H9 (cell line): ENCODE measurements at regions not wholly inside any gene's neighbourhood (a gene's known extent, or its start where the extent isn't known, plus 50 kb on each side); places are given as distances from the start of the nearest gene placed in this dataset.

Source experiments
- DNase-seq: peaks from one replicate; pipeline ENCODE4 v3.0.0-alpha.2; 2017
- H2AFZ ChIP-seq: one replicate; pipeline ENCODE4 v1.6.1; 2013; ENCODE audit warnings: mild to moderate bottlenecking, low read length, control low read depth, moderate library complexity
- H2AK5ac ChIP-seq: 2 replicates; pipeline ENCODE4 v1.6.1; 2013; ENCODE audit warnings: low read length, control low read depth, mixed read lengths; ENCODE audit not compliant: insufficient read length
- H2BK120ac ChIP-seq: one replicate; pipeline ENCODE4 v1.6.1; 2013; ENCODE audit warnings: low read depth, mild to moderate bottlenecking, low read length, control low read depth, inconsistent platforms; ENCODE audit not compliant: poor library complexity, severe bottlenecking
- H2BK12ac ChIP-seq: 2 replicates; pipeline ENCODE4 v1.6.1; 2013; ENCODE audit warnings: low read length, control low read depth, mixed read lengths, low read depth; ENCODE audit not compliant: insufficient read length
- H2BK15ac ChIP-seq: 2 replicates; pipeline ENCODE4 v1.6.1; 2013; ENCODE audit warnings: low read depth, low read length, control low read depth
- H2BK20ac ChIP-seq: one replicate; pipeline ENCODE4 v1.6.1; 2013; ENCODE audit warnings: low read depth, mild to moderate bottlenecking, low read length, control low read depth, inconsistent platforms; ENCODE audit not compliant: poor library complexity, severe bottlenecking
- H2BK5ac ChIP-seq: 2 replicates; pipeline ENCODE4 v1.6.1; 2013; ENCODE audit warnings: low read length, control low read depth, mixed read lengths; ENCODE audit not compliant: insufficient read length
- H3K14ac ChIP-seq: 2 replicates; pipeline ENCODE4 v1.6.1; 2013; ENCODE audit warnings: low read length, control low read depth; ENCODE audit not compliant: insufficient read depth
- H3K18ac ChIP-seq: 2 replicates; pipeline ENCODE4 v1.6.1; 2013; ENCODE audit warnings: low read depth, mild to moderate bottlenecking, mixed read lengths, low read length, control low read depth; ENCODE audit not compliant: insufficient read length
- H3K23ac ChIP-seq: 2 replicates; pipeline ENCODE4 v1.6.1; 2013; ENCODE audit warnings: low read length, control low read depth, mixed read lengths, low read depth; ENCODE audit not compliant: insufficient read length
- H3K23me2 ChIP-seq: 2 replicates; pipeline ENCODE4 v1.6.1; 2013; ENCODE audit warnings: low read depth, mild to moderate bottlenecking, mixed read lengths, low read length, control low read depth; ENCODE audit not compliant: insufficient read length, poor library complexity, severe bottlenecking
- H3K27ac ChIP-seq: 2 replicates; pipeline ENCODE4 v1.5.1; 2013; ENCODE audit warnings: low read length, control low read depth, mixed read lengths, low read depth; ENCODE audit not compliant: insufficient read length
- H3K27me3 ChIP-seq: 2 replicates; pipeline ENCODE4 v1.6.1; 2013; ENCODE audit warnings: low read length, control low read depth, inconsistent platforms; ENCODE audit not compliant: insufficient read depth
- H3K4ac ChIP-seq: 2 replicates; pipeline ENCODE4 v1.6.1; 2013; ENCODE audit warnings: low read depth, mild to moderate bottlenecking, control low read depth, inconsistent platforms, low read length, moderate library complexity
- H3K4me1 ChIP-seq: 2 replicates; pipeline ENCODE4 v1.6.1; 2013; ENCODE audit warnings: low read length, control low read depth, inconsistent platforms; ENCODE audit not compliant: insufficient read depth
- H3K4me2 ChIP-seq: 2 replicates; pipeline ENCODE4 v1.6.1; 2013; ENCODE audit warnings: low read length, control low read depth, mixed read lengths; ENCODE audit not compliant: insufficient read length, insufficient read depth
- H3K56ac ChIP-seq: 2 replicates; pipeline ENCODE4 v1.6.1; 2013; ENCODE audit warnings: low read depth, mild to moderate bottlenecking, mixed read lengths, low read length, control low read depth; ENCODE audit not compliant: insufficient read length
- H3K79me1 ChIP-seq: 2 replicates; pipeline ENCODE4 v1.6.1; 2013; ENCODE audit warnings: low read depth, mild to moderate bottlenecking, moderate library complexity, low read length, control low read depth, inconsistent platforms; ENCODE audit not compliant: insufficient read depth, poor library complexity, severe bottlenecking
- H3K79me2 ChIP-seq: 2 replicates; pipeline ENCODE4 v1.6.1; 2013; ENCODE audit warnings: low read length, control low read depth, inconsistent platforms; ENCODE audit not compliant: insufficient read depth
- H3K9ac ChIP-seq: 2 replicates; pipeline ENCODE4 v1.6.1; 2013; ENCODE audit warnings: low read length, control low read depth, mixed read lengths; ENCODE audit not compliant: insufficient read length; ENCODE audit errors: extremely low read depth
- H3K9me3 ChIP-seq: one replicate; pipeline ENCODE4 v1.6.1; 2013; ENCODE audit warnings: low read depth, low read length, inconsistent platforms; ENCODE audit not compliant: control insufficient read depth
- H3T11ph ChIP-seq: one replicate; pipeline ENCODE4 v1.6.1; 2013; ENCODE audit warnings: mild to moderate bottlenecking, low read length, control low read depth, inconsistent platforms
- H4K20me1 ChIP-seq: one replicate; pipeline ENCODE4 v1.6.1; 2013; ENCODE audit not compliant: control insufficient read depth, insufficient read length, insufficient read depth
- H4K5ac ChIP-seq: 2 replicates; pipeline ENCODE4 v1.6.1; 2013; ENCODE audit warnings: low read depth, mild to moderate bottlenecking, mixed read lengths, low read length, control low read depth; ENCODE audit not compliant: insufficient read length
- H4K8ac ChIP-seq: replicated peaks from 2 replicates; pipeline ENCODE4 v1.6.1; 2013; ENCODE audit warnings: low read length, control low read depth, mixed read lengths, low read depth; ENCODE audit not compliant: insufficient read length
- H4K91ac ChIP-seq: 2 replicates; pipeline ENCODE4 v1.6.1; 2013; ENCODE audit warnings: low read depth, mild to moderate bottlenecking, moderate library complexity, mixed read lengths, low read length, control low read depth; ENCODE audit not compliant: insufficient read length
- H3K27ac Mint-ChIP-seq, 3 experiments: 2 replicates in 2 of 3; 3 replicates in 1 of 3; pipeline ENCODE4 v1.8.0; 2020 to 2021; ENCODE audit warnings: mixed read lengths in 3 of 3, mild to moderate bottlenecking in 1 of 3, moderate library complexity in 1 of 3
- H3K27me3 Mint-ChIP-seq: 2 replicates; pipeline ENCODE4 v1.8.0; 2021; ENCODE audit warnings: low read depth, mild to moderate bottlenecking, moderate library complexity, mixed read lengths
- H3K36me3 Mint-ChIP-seq, 3 experiments: 2 replicates in 2 of 3; 3 replicates in 1 of 3; pipeline ENCODE4 v1.8.0; 2020 to 2021; ENCODE audit warnings: low read depth in 3 of 3, mixed read lengths in 3 of 3; ENCODE audit not compliant: insufficient read depth in 1 of 3
- H3K4me1 Mint-ChIP-seq, 2 experiments: 2 replicates each; pipeline ENCODE4 v1.8.0; 2020; ENCODE audit warnings: mixed read lengths in 2 of 2
- H3K4me3 Mint-ChIP-seq, 2 experiments: 2 replicates in 1 of 2; 3 replicates in 1 of 2; pipeline ENCODE4 v1.8.0; 2020 to 2021; ENCODE audit warnings: mild to moderate bottlenecking in 2 of 2, mixed read lengths in 2 of 2, moderate library complexity in 1 of 2
- H3K9me3 Mint-ChIP-seq, 2 experiments: 2 replicates in 1 of 2; 3 replicates in 1 of 2; pipeline ENCODE4 v1.8.0; 2020; ENCODE audit warnings: mild to moderate bottlenecking in 2 of 2, mixed read lengths in 2 of 2, moderate library complexity in 1 of 2
- CTCF ChIP-seq: fragments of 200-600 bp; sonication (generic); conservative IDR thresholded peaks from 3 replicates; pipeline ENCODE4 v1.8.0; 2021; ENCODE audit warnings: antibody characterized with exemption, mild to moderate bottlenecking
- WGBS: extraction: QIAGEN DNeasy Blood & Tissue Kit; methylation state at CpG from one replicate; pipeline ENCODE4 v1.1.7; 2013; ENCODE audit warnings: missing lambda C conversion rate, low lambda C conversion rate, mixed read lengths; ENCODE audit not compliant: insufficient read length; ENCODE audit errors: extremely low coverage; 5-methylcytosine and 5-hydroxymethylcytosine counted together

- Histone ChIP-seq H2BK20ac (no peak overlapping the region), H3K27ac (no peak overlapping the region), H3K4ac (no peak overlapping the region), H2AK5ac (no peak overlapping the region), H3K79me1 (no peaks in the 10 kb centered on the region), H3K4me2 (no peak overlapping the region), H2BK12ac (no peak overlapping the region), H4K8ac (no peak overlapping the region), H3K18ac (no peak overlapping the region), H3K27me3 (no peaks in the 10 kb centered on the region), H4K5ac (no peak overlapping the region), H3T11ph (no peak overlapping the region), H3K9ac (no peak overlapping the region), H3K23ac (no peak overlapping the region), H3K23me2 (no peaks in the 10 kb centered on the region), H2AFZ (no peak overlapping the region), H3K56ac (no peak overlapping the region), H3K79me2 (no peaks in the 10 kb centered on the region), H2BK15ac (no peak overlapping the region), H3K14ac (no peak overlapping the region), H4K91ac (no peak overlapping the region), H3K4me1 (no peaks in the 10 kb centered on the region), H3K9me3 (no peaks in the 10 kb centered on the region), H4K20me1 (no peaks in the 10 kb centered on the region), H2BK5ac (no peak overlapping the region), H2BK120ac (no peak overlapping the region)
- DNase-seq = no peak
- H3K27ac Mint-ChIP-seq = no peak overlapping the region
- no peak overlapping the region for H3K4me3 Mint-ChIP-seq
- H3K27me3 Mint-ChIP-seq = no peaks in the 10 kb centered on the region
- H3K4me1 Mint-ChIP-seq = no peaks in the 10 kb centered on the region
- TF ChIP-seq CTCF = no peak
- no peaks in the 10 kb centered on the region; a peak in 1 of 7 replicates for H3K36me3 Mint-ChIP-seq
- H3K9me3 Mint-ChIP-seq = no peaks in the 10 kb centered on the region
- no CpG with 5 or more reads among the region's 3 CpGs for WGBS
Observed at GRCh38 chr4:81607950-81608349, 136.2 kb upstream of the RASGEF1B start.
